ENCODE measurements at regions not wholly inside any gene's neighbourhood (a gene's known extent, or its start where the extent isn't known, plus 50 kb on each side); places are given as distances from the start of the nearest gene placed in this dataset.
A peak's percentile ranks its signal among the peaks of the same experiment; 100 is the strongest.
"Not testable (repeated sequence)": the region's sequence is repeated elsewhere in the genome, so short reads cannot be mapped to it uniquely, and the experiment has no call there.

DNA sequence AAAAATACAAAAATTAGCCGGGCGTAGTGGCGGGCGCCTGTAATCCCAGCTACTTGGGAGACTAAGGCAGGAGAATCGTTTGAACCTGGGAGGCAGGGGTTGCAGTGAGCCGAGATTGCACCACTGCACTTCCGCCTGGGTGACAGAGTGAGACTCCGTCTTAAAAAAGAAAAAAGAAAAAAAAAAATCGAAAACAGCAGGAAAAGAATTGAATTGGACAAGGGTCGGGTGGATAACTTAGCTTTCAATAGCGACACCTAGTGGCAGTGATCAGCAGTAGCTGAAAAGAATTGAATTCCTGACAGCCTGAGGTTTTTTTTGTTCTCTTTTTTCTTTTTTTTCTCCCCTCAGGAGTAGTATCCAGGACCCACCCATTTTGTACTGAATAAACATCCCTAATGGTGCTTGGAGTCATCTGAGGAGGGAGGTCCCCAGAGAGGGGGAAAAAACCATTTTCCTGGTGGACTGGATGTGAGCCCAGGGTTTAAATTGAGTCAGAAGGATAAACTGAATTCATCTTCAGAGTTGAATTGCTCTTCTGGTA, 55.1 kb downstream of the CYCS start:
- DNase-seq, result peak; percentile 47 to 78

DNA sequence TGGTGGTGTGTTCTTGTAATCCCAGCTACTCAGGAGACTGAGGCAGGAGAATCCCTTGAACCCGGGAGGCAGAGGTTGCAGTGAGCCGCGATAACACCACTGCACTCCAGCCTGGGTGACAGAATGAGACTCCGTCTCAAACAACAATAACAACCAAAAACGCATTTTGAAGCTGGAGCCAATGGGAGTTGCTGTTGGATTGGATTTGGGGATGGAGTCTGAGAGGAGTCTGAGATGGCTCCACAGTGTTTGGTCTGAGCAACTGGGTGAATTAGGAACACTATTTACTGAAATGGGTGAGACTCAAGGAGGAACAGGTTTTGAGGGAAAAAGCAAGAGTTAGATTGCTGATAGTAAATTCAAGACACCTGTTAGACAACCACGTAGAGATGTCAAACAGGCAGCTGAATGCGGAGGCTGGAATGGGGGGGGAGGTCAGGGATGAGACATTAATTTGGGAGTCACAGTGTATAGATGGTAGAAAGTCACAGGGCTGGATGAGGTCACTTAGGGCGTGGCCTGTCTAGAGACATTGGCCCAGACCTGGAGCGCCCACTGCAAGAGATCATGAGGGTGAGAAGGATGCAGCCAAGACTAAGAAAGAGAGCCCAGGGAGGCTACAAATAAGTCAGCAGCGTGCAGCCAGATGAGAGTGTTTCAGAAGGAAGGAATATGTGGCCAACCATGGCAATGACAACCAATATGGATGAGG, 56.4 kb downstream of the CYCS start:
- peak in 1 of 2 donors; percentile 32 for DNase-seq

DNA sequence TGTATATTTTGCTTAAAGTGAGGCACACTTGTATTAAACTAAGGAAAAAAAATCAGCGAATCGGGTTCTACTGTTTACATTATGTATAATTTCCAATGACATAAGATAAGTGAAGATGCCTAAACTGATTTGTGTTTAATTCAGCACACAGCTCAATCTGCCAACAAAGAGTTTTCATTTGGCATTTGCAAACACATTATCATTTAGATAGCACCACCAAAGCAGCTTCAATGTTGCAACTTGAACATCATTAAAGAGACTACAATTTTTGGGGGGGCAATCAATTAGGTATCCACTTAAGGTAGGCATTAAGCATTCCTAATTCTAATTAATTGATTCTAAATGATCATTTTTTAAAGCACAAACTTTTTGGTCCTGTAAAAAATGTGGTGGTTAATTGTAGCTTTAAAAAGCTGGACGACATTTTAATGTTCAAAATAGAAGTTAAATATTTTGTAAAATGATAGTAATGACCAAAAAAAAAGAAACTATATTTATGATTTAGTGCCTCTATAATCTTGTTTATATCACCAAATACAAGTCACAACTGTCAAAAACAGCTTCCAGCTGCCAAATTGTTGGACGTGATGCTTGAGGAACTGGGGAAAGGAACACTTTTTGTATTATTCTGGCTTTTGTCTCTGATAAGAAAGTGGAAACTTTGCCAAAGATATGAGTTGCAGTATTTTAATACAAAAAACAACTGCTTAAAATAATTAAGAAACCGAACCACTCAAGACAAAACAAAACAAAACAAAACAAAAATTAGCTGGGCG, 57.1 kb downstream of the CYCS start:
- DNase-seq, result no peak

DNA sequence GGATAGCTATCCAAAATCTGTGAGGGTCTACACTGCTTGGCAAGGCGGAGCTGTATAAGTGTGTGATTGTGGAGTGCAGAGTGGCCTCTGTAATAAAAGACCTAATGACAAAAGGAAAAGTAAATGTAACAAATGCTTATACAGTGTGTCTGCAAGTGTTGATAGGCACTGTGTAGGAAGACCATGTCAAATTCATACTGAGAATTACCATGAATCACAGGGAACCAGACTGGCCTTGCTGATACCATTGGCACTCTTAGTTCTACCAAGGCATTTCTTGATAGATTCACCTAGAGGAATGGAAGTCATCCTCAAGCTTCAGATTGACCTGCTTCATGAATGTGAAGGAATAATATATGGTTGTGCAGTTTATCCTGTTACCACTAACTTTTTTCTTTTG, 58.8 kb downstream of the CYCS start:
- DNase-seq, result no peak

DNA sequence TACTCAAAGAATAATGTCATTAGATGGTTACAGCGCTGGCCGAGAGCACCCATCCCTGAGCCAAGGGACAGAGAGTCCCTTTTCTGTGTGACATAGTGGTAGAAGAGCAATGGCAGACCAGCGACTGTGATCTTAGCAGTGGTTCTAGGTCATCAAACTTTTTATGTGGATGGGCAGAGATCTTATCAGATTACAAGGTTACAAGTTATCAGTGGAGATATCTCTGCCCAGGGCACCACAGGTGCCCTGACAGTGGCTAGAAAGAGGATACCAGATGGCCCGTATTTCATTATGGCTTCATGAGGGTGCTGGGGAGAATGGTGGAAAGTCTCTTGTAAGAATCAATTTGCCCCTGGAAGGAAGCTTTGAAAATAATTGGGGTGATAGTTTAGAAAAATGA, 62.7 kb downstream of the CYCS start:
- no peak for DNase-seq

DNA sequence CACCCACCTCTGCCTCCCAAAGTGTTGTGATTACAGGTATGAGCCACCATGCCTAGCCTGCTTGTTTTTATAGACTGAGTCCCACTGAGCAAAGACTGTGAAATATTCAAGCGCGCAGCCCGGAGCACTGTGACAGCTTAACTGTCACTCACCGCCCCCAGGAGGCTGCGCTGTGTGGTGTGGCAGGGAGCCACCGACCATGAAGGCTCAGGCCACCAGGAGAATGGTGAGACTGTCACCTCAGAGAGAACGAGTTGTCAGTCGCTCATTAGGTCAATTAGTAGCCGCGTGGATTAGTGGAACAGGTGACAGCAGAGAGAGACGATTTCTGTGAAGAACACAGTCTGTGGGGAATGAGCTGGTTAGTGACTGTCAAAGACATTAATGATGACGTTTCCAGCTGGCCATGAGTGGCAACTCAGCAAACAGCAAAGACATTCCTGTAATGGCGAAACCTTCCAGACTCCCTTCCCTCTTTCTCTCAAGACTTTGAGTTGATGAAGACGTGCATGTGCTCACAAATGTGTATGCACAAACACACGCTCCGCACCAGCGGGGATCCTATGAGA, 64.5 kb downstream of the CYCS start:
- DNase-seq, result no peak

DNA sequence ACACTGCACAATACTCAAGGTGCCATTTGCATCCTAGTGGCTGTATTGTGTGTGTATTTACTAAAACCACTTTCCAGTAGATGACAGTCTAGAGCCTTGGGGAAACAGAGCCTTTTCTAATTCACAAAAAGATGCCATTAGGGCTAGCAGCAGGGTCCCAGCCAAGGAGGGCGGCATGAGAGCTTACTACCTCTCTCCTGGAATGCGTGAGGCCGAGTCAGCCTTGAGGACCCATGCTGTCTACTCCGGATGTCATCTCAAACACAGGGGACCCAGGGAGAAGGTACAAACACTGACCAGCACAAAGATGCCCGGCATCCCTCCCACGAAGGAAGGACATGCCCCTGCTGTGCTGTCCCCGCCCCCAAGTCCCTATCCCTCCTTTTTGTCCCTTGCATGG, 65.5 kb downstream of the CYCS start:
- no peak for DNase-seq

DNA sequence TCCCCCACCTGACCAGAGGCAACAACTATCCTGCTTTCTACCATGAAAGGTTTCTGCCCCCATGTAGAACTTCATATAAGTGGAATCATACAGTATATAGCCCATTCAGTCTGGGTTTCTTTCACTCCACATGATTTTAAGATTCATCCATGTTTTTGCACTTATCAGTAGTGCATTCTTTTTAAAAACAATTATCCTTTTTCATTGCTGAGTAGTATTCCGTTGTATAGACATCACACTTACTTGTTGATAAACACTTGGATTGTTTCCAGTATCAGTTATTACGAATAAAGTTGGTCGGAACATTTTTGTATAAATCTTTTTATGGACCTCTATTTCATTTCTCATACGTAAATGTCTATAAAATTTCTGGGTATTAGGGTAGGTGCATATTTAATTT, 68.7 kb downstream of the CYCS start:
- DNase-seq, result no peak

DNA sequence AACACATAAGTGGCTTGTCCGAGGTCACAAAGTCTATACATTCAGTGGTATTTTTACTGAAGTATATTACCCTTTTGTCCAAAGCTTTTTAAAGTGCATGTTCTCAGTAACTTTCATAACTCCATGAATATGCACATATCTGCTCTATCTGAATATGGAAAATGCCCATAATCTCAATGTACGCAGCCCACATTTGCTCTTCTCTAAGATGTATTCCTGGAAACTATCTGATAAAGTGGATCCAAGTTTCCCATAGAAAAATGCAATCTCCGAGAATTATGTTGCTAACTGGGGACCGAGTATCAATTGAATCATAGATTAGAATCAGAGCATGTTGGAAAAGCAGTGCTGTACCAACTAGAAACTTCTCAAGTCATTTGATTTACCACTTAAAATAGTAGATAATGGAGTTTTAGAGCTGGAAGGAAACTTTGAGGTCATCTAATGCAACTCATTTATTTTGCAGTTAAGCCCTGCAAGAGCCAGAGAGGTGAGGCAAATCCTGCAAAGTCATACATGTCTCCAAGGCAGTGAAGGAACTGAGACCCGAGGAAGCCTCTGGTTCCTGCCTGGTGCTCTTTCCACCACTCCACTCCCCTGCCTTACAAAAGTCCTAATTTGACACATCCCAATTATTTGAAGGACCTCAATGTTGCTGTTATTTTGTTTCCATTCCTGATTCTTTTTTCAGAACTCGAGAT, 69.4 kb downstream of the CYCS start:
- no peak for DNase-seq

DNA sequence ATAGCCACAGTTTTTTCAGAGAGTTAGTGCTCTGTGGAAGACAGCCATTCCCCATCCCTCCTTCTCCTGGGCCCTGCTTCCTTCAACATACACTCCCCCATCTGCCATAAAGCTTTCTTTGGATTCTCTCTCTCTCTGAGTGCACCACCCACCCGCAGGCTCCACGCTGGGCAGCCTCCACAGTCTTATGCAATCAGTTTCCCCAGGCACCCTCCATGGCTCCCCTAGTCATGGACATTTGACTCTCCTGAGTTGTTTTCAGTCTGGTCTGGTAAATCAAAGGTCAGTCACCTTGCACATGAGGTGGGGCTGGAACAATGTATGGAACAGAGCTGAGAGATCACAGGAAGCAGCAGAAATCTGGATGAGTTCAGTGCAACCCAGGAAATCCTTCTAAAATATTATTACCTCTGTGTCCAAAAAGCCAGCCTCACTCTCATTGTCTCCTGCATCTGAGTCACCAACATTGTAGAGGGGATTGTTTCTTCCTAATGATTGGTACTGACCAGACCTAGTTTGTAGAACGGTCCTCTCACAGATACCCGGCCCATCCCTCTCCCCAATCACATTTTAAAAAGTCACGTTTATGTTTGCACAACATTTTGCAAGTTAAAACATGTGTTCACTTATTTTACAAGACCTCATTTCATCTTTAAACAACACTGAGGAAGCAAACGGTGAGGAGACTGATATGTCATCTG, 70.1 kb downstream of the CYCS start:
- no peak for DNase-seq

DNA sequence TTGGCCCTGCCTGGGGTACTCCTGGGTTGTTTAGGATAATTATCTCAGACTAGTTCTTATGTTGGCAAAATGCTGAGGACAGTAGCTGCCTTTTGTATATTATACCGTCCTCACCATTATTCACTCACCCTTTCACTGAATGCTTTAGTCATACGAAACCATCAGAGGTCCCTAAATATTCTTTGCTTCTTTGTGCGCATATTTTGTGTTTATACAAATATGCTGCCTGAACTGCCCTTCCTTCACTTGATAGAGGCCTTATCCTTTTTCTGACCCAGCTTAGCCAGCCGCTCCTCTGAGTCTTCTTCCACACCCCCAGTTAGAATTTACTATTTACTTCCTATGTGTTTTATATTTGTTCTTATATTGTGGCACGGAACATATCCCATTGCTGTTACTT, 70.2 kb upstream of the OSBPL3 start:
- DNase-seq, result no peak

DNA sequence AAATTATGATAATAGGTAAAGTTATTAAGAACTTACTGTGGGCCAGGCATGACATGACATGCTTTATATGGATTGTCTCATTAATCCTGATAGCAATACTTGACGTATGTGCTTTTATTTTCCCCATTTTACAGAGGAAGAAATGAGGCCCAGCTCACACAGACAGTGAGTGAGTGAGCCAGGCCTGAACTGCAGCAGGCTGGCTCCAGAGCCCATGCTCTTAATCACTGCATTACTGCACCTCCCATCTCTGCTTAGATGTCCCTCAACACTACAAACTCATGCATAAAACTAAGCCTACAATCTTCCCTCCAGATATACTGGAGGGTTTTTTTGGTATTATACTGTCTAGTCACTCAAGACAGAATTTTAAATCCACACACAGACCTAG, 68.5 kb upstream of the OSBPL3 start:
- DNase-seq, result no peak

DNA sequence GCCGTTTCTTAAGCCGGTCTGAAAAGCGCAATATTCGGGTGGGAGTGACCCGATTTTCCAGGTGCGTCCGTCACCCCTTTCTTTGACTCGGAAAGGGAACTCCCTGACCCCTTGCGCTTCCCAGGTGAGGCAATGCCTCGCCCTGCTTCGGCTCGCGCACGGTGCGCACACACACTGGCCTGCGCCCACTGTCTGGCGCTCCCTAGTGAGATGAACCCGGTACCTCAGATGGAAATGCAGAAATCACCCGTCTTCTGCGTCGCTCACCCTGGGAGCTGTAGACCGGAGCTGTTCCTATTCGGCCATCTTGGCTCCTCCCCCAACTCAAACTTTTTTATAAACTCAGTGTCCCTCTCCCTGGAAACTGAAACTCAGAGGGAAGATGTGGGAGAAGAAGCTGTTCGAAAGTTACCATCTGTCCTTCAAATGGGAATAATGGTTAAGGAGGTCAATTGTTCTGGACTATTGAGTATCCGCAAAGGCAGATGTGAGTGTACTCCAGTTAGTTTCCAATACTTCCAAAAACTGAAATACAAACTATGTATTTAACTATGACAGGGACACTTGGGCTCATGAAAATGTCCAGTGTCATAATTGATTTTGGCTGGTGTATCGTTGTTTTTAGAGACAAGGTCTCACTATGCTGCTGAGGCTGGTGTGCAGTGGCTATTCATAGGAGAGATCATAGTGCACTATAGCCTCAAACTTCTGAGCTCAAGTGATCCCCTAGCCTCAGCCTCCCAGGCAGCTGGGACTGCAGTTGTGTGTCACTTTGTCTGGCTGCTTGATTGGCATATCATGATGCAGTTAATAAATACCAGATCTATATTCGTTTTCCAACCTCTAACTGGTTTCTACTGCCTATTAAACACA, 67.8 kb upstream of the OSBPL3 start:
- not testable (repeated sequence) for DNase-seq

DNA sequence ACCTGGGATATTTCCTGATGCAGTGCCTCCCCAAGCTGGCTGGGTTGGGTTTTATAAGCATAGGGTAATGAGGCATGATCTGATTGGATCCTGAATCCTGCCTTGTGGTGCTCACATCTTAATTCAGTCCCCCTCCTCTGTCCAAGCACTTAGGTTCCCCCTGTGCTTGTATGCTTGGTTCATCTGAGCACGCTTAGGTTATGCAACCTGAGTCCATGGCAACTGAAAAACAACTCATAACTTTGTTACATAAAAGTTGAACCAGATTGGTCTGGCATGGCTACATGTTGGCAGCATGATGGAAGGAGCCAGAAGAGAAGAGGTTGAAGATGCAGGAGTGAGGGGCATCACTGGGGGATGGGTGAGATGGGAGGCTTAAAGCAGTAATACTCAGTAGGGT, 57.3 kb upstream of the OSBPL3 start:
- no peak for DNase-seq

DNA sequence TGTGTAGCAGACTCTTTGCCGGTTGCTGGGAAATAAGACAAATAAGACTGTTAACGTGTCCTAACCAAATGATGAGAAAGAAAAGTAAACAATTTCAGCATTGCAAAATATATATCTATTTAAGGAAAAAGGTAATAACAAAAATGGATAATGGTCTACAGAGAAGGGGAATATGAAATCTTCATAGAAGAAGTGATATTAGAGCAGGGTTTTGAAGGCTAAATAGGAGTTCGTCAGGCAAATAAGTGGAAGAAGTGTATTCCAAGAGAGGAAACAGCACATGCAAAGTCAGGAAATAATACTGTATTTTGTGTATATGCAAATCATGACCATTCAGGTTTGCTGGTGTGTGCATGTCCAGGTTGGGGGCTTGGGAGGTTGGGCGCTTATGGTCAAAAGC, 55.3 kb upstream of the OSBPL3 start:
- no peak for DNase-seq

DNA sequence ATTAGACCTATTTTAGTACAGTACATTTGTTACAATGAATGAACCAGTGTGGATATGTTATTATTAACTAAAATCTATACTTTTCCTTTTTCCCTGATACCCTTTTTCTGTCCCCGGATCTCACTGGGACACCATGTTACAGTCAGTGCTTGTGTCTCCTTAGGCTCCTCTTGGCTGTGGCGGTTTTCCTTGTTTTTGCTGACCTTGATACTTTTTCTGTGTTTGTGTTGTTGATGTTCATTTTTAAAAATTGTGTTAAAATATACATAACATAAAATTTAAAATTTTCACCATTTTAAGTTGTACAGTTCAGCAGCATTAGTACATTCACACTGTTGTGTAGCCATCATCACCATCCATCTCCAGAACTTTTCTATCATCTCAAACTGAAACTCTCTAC, 54.2 kb upstream of the OSBPL3 start:
- DNase-seq, result no peak

DNA sequence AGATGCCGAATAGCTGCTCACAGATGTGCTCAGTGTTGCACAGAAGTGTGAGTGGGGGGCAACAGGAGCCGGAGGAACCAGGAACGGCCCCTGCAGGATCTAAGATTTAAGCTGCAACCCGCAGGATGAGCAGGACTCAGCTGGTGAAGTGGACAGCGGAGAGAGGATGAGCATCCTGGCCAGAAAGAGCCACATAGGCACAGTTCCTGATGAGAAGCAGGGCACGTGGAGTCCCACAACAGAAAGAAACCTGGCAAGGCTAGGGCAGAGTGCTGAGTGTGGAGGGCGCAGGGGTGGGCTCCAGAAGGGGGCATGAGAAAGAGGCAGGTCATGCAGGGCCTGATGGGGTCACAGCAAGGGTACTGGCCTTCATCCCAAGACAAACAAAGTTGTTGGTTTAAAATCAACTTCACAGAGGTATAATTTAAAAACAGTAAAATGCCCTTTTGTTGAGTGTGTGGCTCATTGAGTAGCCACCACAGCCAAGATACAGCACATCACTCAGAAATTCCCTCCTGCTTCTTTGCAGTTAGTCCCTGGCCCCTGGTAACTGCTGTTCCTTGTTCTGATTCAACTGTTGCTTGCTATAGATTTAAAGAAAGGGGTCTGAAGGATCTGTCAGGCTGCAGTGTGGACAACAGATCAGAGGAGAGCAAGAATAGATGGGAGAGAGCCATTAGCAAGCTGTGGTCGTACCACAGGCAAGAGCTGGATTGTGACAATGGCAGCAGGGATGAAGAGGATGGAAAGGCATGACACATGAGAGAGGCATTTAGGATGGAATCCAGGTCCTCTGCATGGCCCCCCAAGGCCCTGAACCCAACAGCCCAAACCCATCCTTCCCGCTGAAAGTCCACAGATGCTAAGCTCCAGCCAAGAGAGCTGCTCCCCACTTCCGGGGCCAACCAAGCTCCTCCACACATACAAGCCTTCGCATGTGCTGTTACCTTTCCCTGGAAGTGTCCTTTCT, 53.1 kb upstream of the OSBPL3 start:
- no peak for DNase-seq

DNA sequence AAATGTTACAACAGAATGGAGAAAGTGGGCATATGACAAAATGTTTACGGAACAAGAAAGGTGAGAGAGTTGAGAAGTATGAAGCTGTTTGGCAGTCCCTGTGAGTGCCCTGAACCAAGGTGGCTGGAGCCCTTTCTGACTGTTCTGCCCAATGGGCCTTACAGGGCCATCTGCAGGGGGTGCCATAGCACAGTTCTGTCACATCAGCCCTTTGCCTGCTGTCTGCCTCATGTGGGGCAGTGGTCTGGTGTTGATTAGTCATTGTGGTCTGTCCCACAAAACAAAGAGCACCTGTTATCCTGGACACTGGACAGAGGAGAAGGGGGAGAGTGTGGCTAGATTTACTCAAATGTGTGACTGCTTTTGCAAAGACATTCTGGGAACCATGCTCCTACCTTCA, 51.5 kb upstream of the OSBPL3 start:
- DNase-seq, result no peak

DNA sequence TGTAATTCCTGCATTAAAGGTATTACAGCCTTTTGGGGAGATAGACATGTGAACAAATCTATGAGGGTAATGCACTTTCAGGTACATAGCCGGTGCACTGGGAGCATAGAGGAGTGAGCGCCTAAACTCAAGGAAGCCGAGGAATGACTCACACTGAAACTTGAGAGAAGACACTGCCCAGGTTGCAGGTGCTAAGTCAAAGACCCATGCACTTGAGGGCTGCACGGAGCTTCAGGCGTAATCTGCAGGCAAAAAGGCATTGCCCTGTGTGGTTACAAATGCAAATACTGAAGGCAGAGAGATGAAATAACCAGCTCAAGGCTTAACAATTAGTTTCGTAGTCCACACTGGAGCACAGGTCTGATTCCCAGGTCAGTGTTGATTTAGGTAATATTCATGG, 51.0 kb upstream of the OSBPL3 start:
- DNase-seq, result no peak

Data from inflammatory macrophage treated with lipopolysaccharide for 1 hour (primary cell).